ENCODE measurements at regions not wholly inside any gene's neighbourhood (a gene's known extent, or its start where the extent isn't known, plus 50 kb on each side); places are given as distances from the start of the nearest gene placed in this dataset.
"Not testable (repeated sequence)": the region's sequence is repeated elsewhere in the genome, so short reads cannot be mapped to it uniquely, and the experiment has no call there.

DNA sequence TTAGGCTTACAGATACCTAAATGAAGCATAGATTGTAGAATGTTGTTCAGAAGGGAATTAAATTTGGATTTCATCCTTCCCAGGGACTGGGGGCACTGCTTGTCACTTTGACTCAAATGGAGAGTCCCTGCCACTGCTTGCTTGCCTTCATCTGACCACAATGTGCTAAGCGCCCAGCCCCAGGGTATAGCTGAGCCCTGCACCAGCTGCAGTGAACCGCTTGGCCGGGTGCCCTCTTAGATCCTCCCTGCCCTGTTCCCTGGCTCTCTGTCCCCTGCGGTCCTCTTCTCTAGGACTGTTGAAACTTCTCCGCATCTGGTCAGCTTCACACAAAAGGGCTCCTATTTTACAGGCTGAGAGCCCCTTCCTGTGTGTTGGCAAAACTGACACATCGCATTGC, 170.9 kb downstream of the BCL2L11 start:
- not testable (repeated sequence) for FAIRE-seq

DNA sequence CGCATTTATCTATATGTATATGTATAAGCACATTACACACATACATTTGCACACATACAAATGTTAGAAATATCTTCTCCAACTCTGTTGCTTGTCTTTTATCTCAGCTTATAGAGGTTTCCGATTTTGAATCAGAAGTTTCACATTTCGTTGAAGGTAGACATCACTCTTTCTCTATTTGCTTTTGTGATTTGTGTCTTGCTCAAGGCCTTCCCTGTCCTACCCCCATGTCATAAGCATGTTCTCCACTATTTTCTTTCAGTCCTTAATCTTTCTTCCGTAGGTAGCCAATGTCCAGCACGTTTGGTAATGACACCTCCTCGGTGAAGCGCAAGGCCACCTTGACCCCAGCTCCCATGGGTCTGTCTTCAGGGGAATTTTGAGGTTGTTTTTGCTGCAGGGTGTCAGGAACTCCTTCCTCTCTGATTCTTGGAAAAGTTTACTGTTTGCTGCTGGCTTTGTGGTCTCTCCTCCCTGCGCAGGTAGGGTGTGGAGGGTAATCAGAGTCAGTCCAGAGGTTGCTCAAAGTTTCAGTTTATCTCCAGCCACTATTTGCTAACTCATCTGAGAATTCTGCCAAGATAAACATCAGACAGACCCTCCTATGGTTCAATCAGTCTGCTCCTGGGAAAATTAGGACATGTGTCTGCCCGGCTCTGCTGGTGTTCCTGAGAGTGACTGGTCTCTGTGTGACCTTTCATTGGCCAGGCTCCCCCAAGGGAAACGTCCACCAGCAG, 171.7 kb downstream of the BCL2L11 start:
- not testable (repeated sequence) for FAIRE-seq

DNA sequence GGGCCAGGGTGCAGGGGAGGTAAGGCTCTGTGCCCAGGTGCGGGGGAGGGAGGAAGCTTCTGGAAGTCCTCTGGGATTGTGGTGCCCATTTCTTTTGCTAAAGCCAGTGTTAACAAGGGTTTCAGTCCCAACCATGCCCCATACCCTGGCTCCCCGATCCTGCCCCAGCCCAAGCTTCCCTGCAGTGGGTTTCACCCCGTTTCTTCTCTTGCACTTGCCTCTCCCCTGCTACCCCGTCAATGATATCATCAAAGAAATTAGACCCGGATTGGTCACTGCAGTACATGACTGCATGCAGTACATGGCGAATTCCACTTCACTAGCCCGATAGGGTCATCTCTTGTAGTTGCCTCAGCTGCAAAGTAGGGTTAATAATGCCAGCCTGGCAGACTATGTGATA, 174.0 kb downstream of the BCL2L11 start:
- not testable (repeated sequence) for FAIRE-seq

DNA sequence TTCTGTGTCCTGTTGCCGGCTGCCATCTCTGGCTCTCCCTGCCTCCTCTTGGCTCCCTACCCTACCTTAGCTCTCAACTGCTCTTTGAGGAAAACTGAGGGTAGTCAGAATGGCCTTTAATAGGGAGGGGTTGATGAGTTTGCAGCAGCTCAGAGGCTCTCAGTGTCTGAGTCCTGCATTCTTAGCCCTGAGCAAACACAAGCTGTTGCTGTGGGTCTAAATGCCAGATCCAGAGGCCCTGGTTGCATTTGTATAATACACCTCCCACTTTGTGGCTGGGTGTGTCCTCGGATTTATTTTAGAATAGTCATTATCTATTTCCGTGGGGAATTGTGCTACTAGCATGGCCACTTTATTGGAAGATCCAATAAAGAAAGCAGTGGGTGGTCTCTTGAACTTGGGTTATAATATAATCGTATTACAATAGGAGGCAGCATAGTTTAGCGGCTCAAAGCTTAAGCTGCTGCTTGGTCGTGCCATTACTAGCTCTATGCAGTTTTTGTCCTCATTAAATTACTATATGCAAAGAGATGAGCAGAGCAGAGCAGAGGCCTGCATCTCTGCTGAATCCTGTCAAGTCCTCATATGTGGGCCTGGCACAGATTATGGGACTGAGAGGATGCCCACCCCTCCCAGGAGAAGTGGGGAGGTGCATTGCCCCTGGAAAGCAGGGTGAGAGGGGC, 175.5 kb downstream of the BCL2L11 start:
- not testable (repeated sequence) for FAIRE-seq

DNA sequence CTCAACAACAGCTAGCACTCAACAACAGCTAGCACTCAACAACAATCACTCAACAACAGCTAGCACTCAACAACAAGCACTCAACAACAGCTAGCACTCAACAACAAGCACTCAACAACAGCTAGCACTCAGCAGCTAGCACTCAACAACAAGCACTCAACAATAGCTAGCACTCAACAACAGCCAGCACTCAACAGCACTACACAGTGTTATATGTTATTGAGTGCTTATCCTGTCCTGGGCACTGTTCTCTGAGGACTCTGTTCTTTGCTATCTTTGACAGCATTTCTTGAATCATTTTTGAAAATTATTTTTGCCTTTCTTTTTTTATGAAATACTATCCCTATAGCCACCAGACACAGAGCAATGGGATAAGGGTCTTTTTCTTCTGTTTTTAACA, 176.4 kb downstream of the BCL2L11 start:
- not testable (repeated sequence) for FAIRE-seq

DNA sequence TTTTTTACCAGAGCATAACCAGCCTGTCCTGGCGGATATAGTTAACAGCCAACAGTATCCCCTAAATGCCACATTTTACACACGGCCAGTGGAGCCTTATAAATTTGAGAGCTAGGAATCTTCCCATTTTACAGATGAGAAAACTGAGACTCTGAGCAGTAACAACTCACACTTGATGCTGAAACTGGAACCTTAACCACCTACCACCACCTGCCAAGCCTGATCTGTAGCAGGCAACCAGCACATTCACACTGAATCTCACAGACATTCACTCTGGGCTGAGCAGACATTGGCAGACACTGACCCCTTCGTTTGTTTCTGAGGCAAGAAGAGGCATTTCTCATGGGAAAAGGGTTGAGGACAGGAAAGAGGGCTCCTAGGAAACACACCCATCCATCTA, 178.2 kb downstream of the BCL2L11 start:
- not testable (repeated sequence) for FAIRE-seq

DNA sequence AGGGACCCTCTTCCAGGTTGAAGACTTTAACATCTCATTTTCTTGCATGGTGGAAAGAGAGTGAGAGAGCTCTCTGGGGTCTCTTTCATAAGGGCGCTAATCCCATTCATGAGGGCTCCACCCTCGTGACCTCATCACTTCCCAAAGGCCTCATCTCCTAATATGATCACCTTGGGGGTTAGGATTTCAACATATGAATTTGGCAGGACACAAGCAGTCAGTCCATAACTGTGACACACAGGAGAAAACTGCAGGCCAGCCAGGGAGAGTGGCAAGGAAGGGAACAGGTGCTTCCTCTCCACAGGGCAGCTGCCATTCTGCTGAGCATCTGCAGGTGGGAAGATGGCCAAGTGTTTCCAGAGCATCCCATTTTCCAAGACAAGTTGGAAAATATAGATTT, 178.9 kb downstream of the BCL2L11 start:
- FAIRE-seq, result not testable (repeated sequence)

DNA sequence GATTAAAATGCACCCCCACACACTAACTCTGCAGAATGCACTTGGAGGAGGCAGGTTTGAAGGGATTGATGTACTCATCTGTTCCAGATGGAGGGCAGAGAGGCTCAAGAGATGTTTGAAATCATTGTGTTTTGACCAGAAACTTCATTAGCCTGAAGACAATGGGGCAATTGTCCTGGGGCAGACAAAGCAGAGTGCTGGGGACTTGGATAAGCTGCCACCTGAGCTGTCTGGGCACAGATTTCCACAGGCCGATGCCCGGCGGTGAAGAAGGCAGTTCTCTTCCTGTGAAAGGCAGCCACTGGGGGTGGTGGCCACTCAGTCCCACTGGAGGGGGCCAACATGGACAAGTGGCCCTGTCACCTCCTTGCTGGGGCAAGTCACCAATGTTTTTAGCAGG, 181.0 kb downstream of the BCL2L11 start:
- FAIRE-seq, result not testable (repeated sequence)

DNA sequence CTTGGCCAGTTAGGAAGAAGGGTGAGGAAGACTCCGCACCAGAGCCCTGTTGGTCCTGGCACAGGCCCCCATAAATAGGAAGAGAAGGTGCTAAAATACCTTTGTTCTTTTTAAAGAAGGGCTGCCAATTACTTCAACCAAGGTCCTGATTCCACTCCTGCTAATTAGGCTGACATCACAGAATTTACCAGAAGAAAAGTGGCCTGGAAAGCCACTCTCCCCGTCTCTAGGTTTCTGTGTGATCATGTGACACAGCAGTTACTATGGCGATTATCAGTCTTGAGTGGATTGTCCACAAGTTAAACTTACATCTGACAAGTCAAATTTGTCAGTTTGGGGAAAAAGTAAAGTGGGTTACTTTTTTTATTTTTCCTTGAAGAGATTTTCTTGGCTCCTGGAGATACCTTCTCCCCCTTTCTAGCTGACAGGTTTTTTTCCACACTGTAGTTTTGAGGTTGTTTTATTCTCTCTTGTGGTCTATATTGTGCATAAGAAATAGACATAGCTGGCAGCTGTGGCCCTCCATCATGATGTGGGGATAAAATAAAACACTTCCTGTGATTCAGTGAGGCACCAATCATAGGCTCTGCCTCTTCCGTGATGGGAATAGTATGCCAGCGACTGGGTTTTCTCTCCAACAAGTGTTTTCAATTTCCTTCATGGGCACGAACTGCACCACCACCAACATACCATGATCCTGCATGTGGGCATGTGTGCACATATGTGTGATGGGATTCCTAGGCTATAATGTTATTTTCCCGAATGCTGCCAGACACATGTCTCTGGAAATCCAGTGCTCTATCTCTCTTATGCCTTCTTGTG, 181.9 kb downstream of the BCL2L11 start:
- not testable (repeated sequence) for FAIRE-seq

DNA sequence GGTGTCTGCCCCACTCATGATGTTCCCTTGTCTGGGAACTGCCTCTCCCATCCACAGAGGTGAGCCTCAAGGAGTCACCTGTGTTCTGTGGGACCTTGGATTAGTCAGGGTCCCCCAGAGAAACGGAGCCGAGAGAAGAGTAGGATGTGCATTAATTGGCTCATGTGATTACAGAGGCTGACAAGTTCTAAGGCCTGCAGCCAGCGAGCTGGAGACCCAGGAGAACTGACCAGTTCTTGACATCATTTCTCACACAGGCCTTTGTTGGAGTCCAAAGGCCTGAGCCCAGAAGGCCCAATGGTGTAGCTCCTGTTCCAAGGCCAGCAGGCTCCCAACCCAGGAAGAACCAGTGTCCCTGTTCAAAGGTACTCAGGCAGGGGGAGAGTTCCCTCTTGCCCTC, 186.6 kb downstream of the BCL2L11 start:
- FAIRE-seq, result not testable (repeated sequence)

DNA sequence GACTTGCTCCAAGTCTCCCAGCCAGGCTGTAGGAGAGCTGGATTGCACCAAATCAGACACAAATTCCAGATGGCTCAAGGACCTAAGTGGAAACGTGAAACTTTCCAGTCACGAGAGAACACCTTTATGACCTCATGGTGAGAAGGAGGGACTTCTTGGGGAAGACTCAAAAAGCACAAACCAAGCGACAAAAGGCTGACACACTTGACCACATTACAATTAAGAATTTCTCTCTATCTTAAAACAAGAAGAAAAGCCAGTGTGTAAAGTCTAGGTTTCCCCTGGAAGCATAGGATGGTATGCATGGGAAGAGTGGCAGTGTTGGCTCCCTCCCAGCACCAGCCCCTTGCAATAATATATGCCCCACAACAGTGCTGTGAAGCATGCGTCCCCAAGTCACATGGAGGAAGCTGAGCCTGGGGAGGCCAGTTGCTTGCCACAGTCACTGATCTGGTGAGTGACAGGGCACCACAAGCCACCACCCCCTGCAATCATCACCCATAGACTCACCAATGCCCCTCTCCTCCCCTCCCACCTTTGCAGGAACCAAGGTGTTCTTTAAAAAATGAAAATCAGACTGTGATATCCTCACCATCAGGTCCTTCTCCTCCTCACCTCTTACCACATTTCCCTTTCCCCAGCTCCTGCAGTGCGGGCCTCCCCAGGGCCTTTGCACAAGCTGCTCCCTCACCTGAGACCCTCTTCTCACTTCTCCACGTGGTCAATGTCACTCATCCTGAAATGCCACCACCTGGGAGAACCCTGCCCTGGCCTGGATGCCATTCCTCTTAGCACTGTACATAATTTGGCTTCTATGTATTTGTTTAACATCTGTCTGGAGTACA, 188.7 kb downstream of the BCL2L11 start:
- FAIRE-seq, result not testable (repeated sequence)

DNA sequence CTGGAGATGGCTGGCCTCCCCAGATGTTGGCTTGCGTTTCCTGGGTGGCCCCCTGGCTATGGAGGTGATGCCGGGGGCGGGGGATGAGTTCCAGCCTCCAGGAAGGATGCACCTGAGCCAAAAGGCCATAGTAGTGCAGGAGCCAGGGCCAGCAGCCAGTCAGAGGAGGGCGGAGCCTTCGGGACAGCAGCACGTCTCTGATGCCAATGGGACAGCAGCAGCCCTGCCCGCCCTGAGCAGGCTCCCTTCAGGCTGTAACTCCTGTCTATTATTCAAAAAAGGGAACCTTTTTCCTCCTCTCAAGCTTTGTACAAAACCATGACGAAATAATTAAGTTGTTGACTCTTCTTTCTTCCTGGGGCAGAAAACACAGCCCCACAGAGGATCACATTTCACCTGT, 189.7 kb downstream of the BCL2L11 start:
- not testable (repeated sequence) for FAIRE-seq

DNA sequence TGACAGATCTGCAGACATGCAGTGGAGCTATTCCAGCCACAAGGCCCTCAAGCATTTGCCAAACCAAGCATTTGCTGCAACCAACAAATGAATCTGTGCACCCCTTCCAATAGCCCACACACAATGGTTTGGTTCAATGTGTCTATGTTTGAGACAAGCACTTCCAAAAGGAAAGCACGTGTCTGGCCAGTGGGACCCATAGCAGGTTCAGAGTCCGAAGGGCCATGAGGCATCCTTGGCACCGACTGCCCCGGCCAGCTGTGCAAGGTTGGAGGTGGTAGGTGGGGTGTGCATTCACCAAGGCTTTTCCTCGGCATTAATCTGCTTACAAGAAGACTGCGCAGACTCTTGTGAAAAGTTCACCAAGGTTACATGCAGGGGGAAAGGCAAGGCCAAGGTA, 190.9 kb downstream of the BCL2L11 start:
- FAIRE-seq, result not testable (repeated sequence)

DNA sequence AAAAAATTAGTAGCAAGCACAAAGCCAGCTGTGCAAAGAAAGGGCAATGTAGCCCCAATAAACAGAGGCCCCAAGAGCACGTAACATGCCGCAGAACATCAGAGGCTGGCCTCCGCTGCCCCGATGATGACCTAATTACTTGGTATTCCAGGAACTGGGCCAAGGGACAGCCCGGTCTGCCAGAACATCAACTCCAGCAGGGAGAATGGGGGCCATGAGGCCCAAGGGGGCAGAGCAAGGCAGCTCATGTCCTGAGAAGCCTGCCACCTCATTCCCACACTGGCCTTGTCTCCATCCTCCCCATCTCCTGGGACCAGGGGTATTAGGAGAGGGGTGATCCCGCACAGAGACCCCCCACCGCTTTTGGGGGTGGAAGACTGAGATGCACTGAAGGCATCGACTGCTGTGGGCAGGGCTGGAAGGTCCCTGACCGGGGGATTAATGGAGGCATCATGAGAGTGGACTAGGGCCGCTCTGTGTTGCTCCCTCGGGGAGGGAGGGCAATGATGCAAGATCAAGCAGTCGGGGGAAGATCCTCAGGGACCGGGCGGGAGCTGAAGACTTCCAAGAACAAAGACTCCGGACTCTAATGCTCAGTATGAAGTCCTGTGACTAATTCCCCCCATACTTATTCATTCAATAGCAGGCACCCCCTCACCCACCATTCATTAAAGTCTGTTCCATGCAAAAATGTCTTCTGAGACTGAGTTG, 192.3 kb downstream of the BCL2L11 start:
- FAIRE-seq, result not testable (repeated sequence)

DNA sequence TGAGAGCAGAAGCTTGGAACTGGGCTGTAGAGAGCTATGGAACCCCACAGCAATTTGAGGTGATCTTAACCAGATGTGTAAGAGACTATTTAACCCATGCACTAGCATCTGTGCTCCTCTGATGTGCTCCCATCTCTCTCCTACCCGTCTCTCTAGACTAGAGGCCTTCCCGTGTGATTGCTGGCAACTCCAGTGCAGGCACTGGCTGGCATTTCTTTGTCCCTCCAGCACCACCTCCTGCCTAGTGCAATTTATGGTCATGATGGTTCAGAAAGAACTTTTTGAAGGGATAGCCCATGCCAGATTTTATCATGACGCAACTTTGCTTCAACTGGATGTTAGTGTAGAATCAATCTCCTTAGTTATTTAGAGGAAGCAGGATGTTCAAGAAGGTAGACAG, 193.0 kb downstream of the BCL2L11 start:
- not testable (repeated sequence) for FAIRE-seq

DNA sequence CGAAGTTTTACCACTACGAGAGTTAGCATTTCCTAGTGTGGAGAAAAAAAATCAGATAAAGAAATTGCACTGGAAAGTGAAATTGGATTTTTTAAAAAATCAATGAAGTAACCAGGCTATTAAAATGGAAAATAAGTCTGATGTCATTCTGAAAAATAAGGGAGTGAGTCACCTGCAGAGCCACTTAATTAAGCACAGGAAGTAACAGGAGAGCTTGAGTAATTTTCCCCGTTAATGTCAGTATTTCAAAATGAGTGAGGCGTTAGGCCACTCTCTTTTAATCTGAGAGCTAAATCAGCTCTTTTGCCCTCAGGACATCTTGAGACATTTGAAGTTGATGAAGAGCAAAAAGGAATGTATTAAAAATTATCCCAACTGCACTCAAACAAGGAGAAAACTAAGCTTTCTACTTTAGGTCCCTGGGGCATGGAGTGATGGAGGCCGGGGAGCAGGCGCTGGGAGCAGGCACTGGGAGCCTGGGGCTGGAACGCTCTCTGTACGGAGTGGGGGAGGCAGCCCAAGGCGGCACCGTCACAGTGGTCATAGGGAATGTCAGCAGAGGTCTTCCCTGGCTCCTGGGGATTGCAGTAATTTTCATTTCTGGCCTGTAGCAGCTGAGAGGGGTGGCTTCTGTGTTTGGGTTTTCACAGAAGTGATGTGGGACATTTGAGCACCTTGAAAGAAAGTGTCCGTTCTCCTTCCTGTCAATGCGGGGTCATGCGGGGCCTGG, 194.6 kb downstream of the BCL2L11 start:
- not testable (repeated sequence) for FAIRE-seq

DNA sequence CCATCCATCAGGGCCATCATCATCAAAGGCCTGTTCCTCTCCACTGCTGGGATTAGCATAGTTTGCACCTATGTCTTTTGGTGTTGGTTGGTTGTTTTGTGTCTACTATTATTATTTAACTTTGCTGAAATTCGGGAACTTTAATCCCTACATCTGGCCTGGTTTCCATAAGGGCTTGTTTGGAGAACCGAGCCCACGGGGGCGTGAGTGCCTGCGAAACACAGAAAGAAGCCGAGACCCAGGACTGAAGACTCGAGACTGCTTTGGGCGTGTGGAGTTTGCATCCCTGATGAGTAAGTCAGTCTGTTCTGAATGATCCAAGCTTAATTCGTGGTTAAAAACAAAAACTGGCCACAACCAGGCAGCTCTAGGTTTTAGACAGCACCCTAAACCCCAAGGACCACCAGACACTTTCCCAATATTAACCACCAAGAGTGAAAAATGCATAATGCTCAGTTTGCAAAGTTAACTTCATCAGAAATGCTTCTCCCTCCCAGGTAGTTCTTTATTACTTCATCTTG, 195.6 kb downstream of the BCL2L11 start:
- not testable (repeated sequence) for FAIRE-seq

DNA sequence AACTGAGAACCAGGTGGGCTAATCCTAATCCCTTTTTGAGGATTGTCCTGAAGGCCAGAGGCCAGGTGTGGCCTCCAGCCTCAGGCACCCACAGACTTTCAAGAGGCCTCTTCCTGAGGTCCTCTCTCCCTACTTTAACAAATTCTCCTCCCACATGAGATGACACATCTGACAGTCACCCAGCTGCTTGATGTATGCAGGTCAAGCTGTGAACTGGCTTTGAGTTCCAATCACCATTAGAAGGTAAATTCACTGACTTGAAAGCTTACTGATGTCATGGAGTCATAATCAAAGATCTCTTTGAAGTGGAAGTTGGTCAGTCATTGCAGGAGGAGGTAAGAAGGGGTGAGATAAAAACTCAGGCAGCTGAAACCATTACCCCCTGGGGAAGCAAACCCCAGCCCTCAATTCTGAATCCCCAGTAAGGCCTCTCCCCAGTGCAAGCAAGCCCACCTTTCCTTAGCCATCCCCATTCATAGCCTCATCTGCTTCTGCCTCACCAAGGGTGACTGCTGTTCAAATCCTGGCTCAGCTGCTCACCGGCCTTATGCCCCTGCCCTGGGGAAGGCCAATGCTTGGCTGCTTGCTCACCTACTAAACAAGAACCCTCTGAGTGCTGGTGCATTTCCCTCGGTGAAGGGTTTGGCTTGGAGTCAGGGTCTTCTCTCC, 196.3 kb downstream of the BCL2L11 start:
- not testable (repeated sequence) for FAIRE-seq

DNA sequence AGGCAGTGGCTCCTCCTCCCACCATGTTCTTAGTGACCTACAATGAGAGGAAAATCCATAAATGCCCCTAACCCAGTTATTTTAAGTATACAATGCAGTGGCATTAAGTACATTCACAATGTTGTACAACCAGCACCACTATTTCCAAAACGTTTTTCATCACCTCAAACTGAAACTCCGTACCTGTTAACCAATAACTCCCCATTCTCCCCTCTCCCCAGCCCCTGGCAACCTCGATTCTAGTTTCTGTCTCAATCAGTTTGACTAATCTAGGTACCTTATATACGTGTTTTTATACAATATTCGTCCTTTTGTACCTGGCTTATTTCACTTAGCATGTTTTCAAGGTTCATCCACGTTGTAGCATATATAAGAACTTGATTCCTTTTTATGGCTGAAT, 198.8 kb downstream of the BCL2L11 start:
- FAIRE-seq, result not testable (repeated sequence)

DNA sequence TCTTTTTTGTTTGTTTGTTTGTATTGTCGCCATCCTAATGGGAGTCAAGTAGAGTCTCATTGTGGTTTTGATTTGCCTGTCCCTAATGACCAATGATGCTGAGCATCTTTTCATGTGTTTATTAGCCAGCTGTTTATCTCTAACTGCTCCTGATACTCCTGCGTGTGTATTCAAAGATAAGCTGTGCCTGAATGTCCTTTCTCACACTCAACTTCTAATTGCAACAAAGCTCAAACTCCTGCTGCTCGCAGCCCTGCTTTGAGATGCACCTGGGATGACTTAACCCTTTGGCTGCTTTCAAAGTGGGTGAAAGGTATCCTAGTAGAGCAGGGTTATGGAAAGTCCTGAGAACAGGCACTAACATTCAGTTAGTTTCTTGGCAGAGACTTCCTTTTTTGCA, 199.6 kb downstream of the BCL2L11 start:
- not testable (repeated sequence) for FAIRE-seq

Measured in A204.1 (cell line).